Ramos (cell line): ENCODE measurements at regions not wholly inside any gene's neighbourhood (a gene's known extent, or its start where the extent isn't known, plus 50 kb on each side); places are given as distances from the start of the nearest gene placed in this dataset.

Experiments used
- in situ Hi-C: fragments of 300-500 bp; cut with MboI; formaldehyde crosslinking; loops from one replicate; pipeline ENCODE4 v1.14.3; 2022; ENCODE audit warnings: low sequenced_read_pairs; ENCODE audit not compliant: unreplicated experiment

DNA sequence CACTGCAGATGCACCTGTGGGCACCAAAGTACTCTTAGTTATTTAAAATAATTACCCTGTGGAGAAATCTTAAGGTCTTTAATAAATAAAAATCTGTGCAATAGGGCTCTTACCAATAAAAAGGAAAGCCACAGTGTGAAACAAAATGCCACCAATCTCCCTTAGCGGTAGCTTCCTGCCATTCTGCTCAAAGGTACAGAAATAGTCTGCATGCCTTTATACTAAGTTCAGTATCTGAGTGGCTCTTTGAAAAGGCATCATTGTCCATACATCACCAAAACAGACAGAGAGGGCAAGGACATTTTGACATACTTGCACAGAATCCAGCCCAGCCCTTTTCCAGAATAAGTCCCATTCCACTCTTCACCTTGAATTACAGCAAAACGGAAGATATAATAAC is 161.0 kb downstream of the KLF12 start:
- in situ Hi-C loops: no loop called here

DNA sequence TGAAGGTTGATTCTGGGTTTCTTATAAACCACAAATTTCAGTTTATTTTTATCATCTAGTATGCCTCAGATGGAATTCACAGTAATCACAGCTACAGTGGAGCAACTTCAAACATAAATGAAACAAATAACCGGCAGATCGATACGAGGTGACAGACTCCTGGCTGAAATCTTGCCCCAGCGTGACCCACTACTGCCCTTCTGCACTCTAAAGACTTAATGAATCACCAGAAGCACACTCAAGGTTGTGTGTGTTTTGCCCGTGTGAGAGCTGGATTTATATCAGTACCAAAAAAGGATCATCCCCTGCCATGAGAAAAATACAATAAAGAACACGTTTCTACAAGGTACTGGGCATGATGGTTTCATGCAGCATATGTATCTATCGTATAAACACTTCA is 161.7 kb downstream of the KLF12 start:
- in situ Hi-C loops: no loop called here

DNA sequence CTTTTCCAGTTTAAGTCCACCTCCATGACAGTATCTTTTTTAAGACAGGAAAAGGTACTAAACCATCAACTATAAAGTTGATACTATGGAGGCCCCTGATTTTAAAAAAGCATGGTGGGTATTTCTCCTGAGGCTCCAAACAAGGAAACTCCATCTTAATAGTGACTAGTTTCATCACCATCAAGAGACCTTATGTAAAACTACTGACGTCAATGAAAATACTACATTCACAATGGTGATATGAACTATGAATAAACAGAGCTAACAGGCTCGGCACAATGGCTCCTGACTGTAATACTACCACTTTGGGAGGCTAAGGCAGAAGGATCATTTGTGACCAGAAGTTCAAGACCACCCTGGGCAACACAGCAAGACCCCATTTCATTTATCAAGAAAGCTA is 162.7 kb downstream of the KLF12 start:
- in situ Hi-C loops: no loop called here

DNA sequence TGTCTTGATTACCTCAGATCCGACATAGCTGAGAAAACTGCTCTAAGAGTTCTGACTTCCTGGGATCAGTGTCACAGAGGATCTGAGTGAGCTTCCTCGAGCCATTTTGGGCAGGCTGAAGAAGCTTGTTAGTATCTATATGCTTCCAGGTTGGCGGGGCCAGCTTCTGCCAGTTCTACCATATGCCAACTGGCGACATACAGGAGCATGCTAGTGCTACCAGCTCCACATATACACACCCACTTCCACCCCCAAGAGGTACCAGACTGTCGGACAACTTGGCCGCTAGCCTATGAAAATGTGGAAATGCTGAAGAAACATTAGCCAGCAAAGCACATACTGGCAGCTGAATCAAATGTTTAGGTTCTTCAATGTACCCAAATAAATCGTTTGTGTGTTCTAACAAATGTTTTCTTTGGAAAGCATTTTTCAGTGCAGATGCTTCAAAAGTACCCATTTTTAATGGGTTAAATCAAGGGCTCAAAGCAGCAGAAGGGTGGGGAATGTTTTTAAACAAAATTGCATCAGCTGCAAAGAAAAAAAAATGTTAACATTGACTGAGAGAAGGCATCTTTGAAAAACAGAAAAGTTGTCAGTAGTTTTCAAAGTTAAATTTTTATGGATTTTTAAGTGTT is 163.7 kb downstream of the KLF12 start:
- in situ Hi-C loops: no loop called here

DNA sequence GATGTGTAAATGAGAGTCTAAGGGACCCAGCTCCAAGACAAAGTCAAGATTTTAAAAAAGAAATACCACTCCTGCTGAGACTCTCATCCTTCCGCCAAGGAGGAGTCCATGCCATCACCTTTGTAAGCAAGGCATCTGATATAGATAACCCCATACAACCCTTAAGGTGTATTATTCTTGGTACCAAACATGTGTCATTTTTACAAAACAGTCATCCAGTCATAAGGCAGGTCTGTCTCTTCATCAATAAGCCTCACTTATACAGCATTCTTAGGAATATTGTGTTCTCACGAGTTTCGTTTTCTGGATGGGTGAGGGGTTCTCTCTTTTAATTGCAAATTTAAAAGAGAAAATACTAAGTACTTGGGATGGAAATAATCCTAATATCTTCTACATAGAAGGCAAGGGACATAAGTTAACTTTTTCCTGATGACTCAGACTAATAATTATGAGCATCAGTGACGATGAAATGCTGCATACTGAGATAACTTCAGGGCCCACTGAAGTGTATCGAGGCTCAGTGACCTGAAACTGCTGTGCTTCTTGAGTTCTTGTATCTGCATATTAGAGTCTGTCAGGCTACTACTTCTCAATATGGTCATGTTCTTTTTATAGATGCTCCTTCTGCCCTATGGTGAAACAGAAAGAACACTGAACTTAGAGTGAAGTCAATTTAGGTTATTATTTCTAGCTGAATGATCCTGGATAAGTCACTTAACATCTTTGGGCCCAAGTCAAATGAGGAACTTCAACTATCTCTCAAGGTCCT is 166.6 kb downstream of the KLF12 start:
- in situ Hi-C loops: no loop called here

DNA sequence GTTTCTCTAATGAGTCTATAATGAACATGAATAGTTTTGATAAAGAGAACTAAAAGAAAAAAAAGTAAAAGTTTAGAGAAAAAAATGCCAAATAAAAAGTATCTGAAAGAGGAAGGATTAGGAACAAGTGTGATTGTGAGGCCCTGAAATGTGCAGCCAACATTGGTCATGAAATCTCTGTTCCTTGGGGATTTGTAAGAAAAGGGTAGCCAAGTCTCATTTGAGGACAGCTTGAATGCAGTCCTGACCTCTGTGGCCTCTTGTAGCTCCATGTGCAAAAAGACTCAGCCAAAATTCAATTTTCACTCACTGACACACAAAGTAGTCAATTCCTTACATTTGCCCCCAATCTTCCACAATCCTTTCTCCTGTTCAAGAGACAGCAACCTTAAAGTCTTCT is 167.9 kb downstream of the KLF12 start:
- in situ Hi-C loops: no loop called here

DNA sequence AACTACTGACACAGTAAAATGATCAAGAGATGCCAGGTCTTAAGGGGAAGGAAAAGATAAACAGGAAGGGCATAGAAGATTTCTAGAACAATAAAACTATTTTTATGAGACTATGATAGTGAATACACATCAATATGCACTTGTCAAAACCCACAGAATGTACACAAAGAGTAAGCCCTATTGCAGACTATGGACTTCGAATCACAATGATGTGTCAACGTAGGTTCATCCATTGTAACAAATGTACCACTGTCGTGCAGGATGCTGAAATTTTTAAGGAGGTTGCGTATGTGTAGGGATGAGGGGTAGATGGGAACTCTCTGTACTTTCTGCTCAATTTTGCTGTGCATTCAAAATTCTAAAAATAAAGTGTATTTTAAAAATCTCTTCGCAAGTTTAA is 171.9 kb downstream of the KLF12 start:
- in situ Hi-C loops: no loop called here

DNA sequence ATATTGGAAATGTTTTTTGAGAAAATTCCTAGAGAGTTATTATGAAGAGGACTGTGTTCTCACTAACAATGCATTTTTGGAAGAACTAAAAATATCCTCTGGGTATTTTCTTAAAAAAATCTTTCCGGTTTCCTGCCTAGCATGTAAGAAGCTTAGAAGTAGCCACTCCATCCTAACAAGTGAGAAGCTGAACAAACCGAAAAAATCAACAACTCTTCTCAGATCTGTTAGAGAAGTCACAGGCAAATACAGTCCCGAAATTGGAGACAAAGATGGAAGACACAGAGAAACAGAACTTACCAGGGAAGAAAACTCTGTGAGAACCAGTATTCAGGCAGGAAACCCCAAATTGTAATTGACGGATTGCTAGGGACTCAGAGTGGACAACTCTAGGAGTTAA is 173.0 kb downstream of the KLF12 start:
- in situ Hi-C loops: no loop called here

DNA sequence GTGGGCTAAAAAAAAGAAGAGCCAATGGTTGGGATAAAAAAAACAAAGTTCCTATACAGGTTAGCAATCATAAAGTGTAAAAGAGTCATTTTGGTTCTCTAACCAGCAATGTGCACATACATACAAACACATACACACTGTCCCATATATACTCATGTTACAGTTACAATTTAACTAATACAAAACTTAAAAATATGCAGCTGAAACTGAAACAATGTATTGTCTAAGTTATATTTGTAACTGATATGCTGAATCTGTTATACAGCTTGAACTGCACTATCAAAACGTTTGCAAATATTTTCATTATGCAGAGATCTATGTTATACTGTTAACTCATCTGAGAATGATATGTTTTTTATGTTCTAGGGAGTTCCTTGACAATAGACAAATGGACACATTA is 173.7 kb downstream of the KLF12 start:
- in situ Hi-C loops: no loop called here

DNA sequence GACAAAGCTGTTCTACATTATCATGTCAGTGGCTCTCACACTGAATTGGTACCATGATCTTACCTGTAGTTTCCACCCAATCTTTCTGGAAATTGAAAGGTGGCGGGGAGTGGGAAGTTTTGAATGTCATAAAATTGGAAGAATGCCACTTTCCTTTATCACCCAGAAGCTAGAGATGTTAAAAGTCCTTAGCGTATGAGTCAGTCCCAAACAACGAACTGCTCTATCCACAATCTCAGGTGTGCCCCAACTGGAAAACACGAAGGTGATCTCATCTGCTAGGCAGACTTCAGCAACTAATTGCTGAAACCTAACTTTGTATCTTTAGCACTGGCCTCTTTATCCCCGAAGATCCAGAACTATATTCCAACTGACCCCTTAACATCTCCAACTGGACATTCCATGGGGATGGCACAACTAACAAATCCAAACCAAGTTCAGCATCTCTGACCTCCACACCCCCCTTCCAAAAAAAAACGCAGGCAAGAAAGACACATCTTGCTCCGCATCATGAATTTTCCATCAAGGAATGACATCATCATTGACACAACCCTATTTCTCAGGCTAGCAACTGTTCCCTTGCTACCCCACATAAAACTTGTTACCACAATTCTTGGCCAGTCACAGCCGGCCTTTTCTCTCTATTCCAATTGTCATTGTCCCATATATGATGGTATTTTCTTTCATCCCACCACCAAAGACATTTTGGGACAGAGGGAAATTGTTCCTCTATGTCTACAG is 175.4 kb downstream of the KLF12 start:
- in situ Hi-C loops: no loop called here

DNA sequence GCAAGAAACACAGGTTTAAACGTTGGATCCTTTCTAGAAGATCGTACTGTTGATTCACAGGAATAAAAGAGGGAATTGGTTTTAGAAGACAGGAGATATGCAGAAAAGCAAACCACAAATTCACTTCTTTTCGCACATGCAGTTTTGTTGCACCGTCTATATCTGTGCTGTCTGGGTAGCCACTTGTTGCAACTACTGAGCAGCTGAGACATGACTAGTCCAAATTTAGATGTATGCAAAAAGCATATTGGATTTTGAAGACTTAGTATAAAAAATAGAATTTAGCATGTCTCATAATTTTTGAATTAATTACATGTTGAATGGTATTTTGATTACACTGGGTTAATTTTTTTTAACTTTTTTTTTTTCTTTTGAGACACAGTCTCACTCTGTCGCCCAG is 176.3 kb downstream of the KLF12 start:
- in situ Hi-C loops: no loop called here

DNA sequence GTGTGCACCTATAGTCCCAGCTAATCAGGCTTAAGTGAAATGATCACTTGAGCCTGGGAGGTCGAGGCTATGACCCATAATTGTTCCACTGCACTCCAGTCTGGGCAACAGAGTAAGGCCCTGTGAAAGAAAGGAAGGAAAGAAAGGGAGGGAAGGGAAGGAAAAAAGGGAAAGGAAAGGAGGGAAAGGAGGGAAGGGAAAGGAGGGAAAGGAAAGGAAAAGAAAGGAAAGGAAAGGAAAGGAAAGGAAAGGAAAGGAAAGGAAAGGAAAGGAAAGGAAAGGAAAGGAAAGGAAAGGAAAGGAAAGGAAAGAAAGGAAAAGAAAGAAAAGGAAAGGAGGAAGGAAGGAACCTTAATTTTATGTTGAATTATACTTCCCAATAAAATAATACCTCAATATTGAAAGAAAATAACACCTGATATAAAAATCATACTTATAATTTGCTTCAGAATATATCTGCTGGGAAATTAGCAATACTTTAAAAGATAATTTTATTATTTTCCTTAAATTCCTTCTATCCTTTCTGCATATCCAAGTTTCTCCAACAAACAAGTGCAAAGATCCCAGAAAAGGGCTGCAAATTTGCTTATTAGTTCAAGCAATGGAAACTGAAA is 177.3 kb downstream of the KLF12 start:
- in situ Hi-C loops: no loop called here

DNA sequence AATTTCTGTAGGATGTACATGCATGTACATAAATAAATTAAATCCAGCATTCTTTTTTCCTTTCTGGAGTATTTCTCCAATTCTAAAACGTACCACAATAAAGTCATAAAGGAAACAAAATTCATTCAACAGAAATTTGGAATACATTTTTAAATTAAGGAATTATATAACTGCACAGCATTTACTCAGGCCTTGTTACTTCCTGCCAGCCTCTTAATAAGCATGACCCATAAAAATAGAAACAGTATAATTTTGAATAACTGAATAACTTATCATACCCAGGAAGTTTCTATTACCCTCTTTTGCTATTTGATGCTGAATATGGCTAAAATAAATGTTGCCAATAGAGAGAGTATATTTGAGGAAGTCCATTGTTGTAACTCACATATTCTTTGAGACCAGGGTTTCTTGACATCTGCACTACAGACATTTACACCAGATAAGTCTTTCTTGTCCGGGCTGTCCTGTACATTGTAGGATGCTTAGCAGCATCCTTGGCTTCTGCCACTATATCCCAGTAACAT is 178.2 kb downstream of the KLF12 start:
- in situ Hi-C loops: no loop called here

DNA sequence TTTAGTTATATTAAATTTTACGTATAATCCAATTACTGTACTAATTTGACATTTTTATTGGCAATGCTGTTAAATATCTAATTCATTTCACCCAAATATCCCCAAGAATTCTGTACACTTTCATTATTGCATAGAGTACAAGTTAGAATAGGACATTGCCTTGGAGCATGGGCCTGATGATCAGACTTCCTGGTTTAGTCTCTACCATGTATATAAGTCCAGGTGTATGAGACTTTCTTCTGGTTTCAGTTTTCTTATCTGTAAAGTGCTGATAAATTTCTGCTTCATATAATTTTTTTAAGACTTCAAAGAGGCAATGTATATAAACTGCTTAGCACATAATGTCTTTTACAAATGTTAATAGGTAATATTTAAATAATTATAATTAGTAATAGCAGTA is 179.4 kb downstream of the KLF12 start:
- in situ Hi-C loops: no loop called here

DNA sequence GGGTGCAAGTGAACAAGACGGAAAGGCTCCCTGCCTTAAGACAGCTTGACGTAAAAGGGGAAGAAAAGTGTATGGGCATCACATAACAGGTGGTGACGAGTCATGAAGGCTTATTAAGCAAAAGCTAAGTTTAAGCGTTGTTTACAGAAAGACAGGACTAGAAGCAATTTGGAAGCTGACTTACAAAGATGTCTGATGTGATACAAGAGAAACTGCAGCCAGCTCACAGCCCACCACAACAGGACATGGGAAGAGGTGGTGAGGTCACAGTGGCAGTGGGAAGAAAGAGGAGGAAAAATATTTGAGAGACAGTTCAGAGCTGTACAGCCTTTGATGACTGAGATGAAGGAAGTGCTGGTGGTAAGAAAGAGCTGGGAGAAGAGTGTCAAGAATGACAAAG is 181.6 kb downstream of the KLF12 start:
- in situ Hi-C loops: no loop called here

DNA sequence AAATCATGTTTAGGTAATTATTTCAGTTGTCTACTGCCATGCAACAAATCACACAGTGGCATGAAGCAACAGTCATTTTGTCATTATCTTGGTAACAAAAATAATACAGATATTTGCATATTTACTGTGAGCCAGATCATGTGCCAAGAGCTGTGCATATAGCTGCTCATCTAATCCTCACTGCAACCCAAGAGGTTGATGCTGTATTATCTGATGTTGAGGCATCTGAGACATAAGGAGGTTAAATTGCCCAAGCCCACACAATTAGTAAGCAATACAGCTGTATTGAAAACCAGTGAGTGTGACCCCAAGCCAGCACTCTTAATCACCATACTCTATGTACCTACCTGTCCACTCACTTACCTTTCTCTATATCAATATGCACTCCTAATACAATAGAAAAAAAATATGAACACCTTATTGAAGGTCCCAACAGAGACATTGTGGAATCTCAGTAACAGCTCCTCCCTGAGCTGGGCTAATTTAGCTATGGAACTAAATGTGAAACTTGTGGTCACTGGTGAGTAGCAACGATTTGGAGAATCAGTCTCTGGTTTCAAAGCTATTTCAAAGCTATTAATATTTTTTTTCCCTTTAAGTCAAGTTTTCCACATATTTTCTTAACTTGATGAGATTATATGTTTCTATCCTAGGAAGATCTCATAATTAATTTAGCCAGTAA is 185.2 kb downstream of the KLF12 start:
- in situ Hi-C loops: no loop called here

DNA sequence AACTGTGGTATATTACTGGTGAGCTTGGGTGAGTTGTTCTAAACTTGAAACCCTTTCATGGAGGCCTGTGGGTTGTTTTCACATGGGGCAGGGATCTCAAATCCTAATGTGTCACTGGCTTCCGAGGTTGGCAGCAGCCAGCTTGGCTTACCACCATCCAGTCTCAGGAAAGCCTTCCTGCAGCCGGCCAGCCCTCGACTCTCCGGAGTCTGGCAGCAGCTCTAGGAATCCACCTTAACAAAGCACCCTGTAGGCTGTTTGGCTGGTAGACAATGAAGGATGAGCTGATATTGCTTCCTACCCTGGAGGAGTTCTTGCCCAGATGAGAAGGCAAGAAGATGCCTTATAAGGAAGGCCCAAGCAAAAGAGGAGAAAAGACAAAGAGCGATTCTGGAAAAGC is 188.3 kb downstream of the KLF12 start:
- in situ Hi-C loops: no loop called here

DNA sequence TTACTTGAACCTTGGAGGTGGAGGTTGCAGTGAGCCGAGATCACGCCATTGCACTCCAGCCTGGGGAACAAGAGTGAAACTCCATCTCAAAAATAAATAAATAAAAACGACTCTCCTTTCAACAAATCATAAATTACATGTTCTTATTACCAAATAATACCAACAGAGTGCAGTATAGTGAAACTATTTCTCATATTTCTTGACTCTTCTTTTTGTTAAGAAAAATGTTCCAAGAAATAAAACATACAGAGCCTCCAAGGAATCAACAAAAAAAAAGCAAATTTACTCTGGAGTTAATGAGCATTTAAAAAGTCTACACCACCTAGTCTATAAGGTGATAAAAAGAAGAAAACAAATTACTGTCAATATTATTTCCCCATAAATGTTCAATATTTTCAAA is 188.8 kb downstream of the KLF12 start:
- in situ Hi-C loops: no loop called here

DNA sequence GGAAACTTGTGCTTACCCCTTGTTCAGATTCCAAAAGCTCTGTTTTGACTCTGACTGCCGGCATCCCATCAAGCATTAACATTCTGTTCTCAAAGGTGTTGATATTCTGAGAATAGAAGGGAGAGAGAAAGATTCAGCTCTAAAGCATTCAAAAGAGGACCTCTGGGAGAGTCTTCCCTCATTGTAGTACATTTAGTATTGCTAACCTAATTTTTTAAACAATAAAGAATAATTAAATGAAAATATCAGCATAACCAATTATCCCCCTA is 190.3 kb downstream of the KLF12 start:
- in situ Hi-C loops: no loop called here

DNA sequence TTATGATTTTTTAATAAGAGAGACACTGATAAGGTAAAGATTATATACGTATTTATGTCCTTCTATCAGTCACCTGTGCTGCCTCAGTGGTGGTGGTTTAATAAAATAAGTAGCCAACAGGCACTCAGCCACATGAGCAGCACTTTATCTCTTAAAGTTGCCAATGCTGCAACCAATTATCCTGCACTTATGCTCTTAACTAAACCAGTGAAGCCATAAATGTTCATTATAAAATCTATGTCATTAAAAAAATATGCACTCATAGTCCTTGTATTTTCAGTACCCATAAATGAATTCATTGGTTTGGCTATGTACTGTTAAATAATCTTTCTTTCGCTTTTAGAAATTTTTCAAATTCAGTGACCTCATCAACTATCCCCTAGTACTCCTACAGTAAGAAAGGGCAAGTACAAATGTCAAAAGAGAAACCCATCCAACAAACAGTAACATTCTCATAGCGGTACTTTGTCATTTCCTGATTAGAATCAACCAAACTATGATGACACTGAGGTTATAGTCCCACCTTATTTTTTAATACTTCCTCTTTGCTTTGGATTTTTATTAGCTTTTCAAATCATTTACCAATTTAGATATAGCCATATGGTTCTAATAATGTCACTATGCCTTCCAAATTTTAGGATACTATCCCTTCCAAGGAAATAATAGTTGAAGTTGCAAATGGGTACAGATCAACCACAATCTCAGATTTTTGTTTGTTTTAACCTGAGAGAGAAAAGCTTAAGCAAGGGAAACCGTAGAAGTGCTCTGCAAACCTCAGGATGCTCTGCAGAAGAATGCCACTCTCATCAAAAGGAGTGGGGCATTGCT is 190.9 kb downstream of the KLF12 start:
- in situ Hi-C loops: no loop called here
